GOT3 (cell line): ENCODE measurements at regions not wholly inside any gene's neighbourhood (a gene's known extent, or its start where the extent isn't known, plus 50 kb on each side); places are given as distances from the start of the nearest gene placed in this dataset.

Source experiments
- DNase-seq: peaks from one replicate; lab custom pipeline; 2025; ENCODE audit warnings: mixed read lengths; lab: John Stamatoyannopoulos, UW

- DNase-seq: no peak
These were observed 143.3 kb downstream of the SEC61B start for GRCh38 chr9:99365233-99365980.

GRCh38 chr9:99366183-99366582 lies 144.1 kb downstream of the SEC61B start:
- no peak for DNase-seq

GRCh38 chr9:99366621-99367020 lies 144.5 kb downstream of the SEC61B start:
- DNase-seq: no peak

- no peak for DNase-seq
These were observed 146.6 kb downstream of the SEC61B start for GRCh38 chr9:99368341-99369326.

GRCh38 chr9:99369327-99369722 lies 147.2 kb downstream of the SEC61B start:
- DNase-seq: no peak

- no peak for DNase-seq
These were observed 148.3 kb downstream of the SEC61B start for GRCh38 chr9:99370376-99370775.

GRCh38 chr9:99371376-99371775 lies 149.3 kb downstream of the SEC61B start:
- DNase-seq: no peak

- DNase-seq: no peak
These were observed 151.8 kb downstream of the SEC61B start for GRCh38 chr9:99373912-99374311.

GRCh38 chr9:99374793-99375192 lies 152.7 kb downstream of the SEC61B start:
- no peak for DNase-seq

GRCh38 chr9:99375481-99375880 lies 153.4 kb downstream of the SEC61B start:
- DNase-seq: no peak

GRCh38 chr9:99377790-99378775 lies 156.0 kb downstream of the SEC61B start:
- DNase-seq: no peak

GRCh38 chr9:99383536-99383935 lies 161.5 kb downstream of the SEC61B start:
- DNase-seq: no peak

GRCh38 chr9:99385215-99385614 lies 163.1 kb downstream of the SEC61B start:
- no peak for DNase-seq

GRCh38 chr9:99385814-99386279 lies 163.8 kb downstream of the SEC61B start:
- no peak for DNase-seq

GRCh38 chr9:99387431-99387830 lies 165.3 kb downstream of the SEC61B start:
- DNase-seq: no peak

GRCh38 chr9:99389087-99390033 lies 167.3 kb downstream of the SEC61B start:
- DNase-seq: no peak

- DNase-seq: no peak
These were observed 170.0 kb downstream of the SEC61B start for GRCh38 chr9:99391937-99392594.

GRCh38 chr9:99392986-99393385 lies 170.9 kb downstream of the SEC61B start:
- DNase-seq: no peak

GRCh38 chr9:99393993-99394392 lies 171.9 kb downstream of the SEC61B start:
- no peak for DNase-seq

GRCh38 chr9:99398241-99398640 lies 176.2 kb downstream of the SEC61B start:
- DNase-seq: no peak
